DOHH2 (cell line): ENCODE measurements at regions not wholly inside any gene's neighbourhood (a gene's known extent, or its start where the extent isn't known, plus 50 kb on each side); places are given as distances from the start of the nearest gene placed in this dataset.

Source experiments
- H3F3A ChIP-seq: fragments of 200-600 bp; sonication (generic), shearing (Covaris generic); 2 replicates; pipeline ENCODE4 v1.6.0; 2016; ENCODE audit warnings: antibody characterized with exemption, mild to moderate bottlenecking; ENCODE audit not compliant: control insufficient read depth, insufficient read depth
- H3K27ac ChIP-seq: fragments of 200-600 bp; sonication (generic); 2 replicates; pipeline ENCODE4 v1.5.1; 2014; ENCODE audit warnings: low read depth, mild to moderate bottlenecking, low read length, moderate library complexity
- H3K27me3 ChIP-seq: fragments of 200-600 bp; sonication (generic); 2 replicates; pipeline ENCODE4 v1.6.1; 2014; ENCODE audit warnings: mild to moderate bottlenecking, low read length, mixed read lengths; ENCODE audit not compliant: control insufficient read depth
- H3K36me3 ChIP-seq: fragments of 200-600 bp; sonication (generic); 2 replicates; pipeline ENCODE4 v1.6.1; 2014; ENCODE audit warnings: mild to moderate bottlenecking, low read length, moderate library complexity, mixed read lengths; ENCODE audit not compliant: control insufficient read depth
- H3K4me1 ChIP-seq: fragments of 200-600 bp; sonication (generic); 2 replicates; pipeline ENCODE4 v1.6.1; 2014; ENCODE audit warnings: mild to moderate bottlenecking, low read length, mixed read lengths; ENCODE audit not compliant: control insufficient read depth
- H3K4me2 ChIP-seq: fragments of 200-600 bp; sonication (generic); 2 replicates; pipeline ENCODE4 v1.6.0; 2014; ENCODE audit warnings: mild to moderate bottlenecking, low read length, moderate library complexity
- H3K4me3 ChIP-seq: fragments of 200-600 bp; sonication (generic); 2 replicates; pipeline ENCODE4 v1.5.1; 2014; ENCODE audit warnings: mild to moderate bottlenecking, low read length, mixed read lengths
- H3K79me2 ChIP-seq: fragments of 200-600 bp; sonication (generic); 2 replicates; pipeline ENCODE4 v1.6.1; 2014; ENCODE audit warnings: mild to moderate bottlenecking, low read length, mixed read lengths; ENCODE audit not compliant: control insufficient read depth
- H3K9me2 ChIP-seq: fragments of 200-600 bp; sonication (generic); replicated peaks from 2 replicates; pipeline ENCODE4 v1.6.1; 2014; ENCODE audit warnings: mild to moderate bottlenecking, low read length, mixed read lengths; ENCODE audit not compliant: control insufficient read depth
- H3K9me3 ChIP-seq: fragments of 200-600 bp; sonication (generic); 2 replicates; pipeline ENCODE4 v1.6.1; 2014; ENCODE audit warnings: antibody characterized with exemption, low read length, mixed read lengths; ENCODE audit not compliant: control insufficient read depth, insufficient read depth
- H4K20me1 ChIP-seq: fragments of 200-600 bp; sonication (generic); 2 replicates; pipeline ENCODE4 v1.6.0; 2014; ENCODE audit warnings: low read depth, mild to moderate bottlenecking, antibody characterized with exemption, low read length, moderate library complexity; ENCODE audit not compliant: control insufficient read depth, insufficient read depth
- EZH2phosphoT487 ChIP-seq: fragments of 200-600 bp; sonication (generic); IDR thresholded peaks from 2 replicates; pipeline ENCODE4 v1.6.1; 2017; ENCODE audit warnings: borderline replicate concordance, mild to moderate bottlenecking, antibody characterized with exemption, low read length, moderate library complexity, mixed read lengths
- TF ChIP-seq, protein P1 (sequence below): fragments of 200-600 bp; sonication (generic); IDR thresholded peaks from one replicate; pipeline ENCODE4 v1.5.1; 2014; ENCODE audit warnings: antibody characterized with exemption, mild to moderate bottlenecking, low read depth, low read length; ENCODE audit not compliant: poor library complexity, severe bottlenecking

GRCh38 chr13:42673677-42674076 is 99.7 kb downstream of the TNFSF11 start:
- TF ChIP-seq EZH2phosphoT487, result no peak
- TF ChIP-seq, protein P1, sequence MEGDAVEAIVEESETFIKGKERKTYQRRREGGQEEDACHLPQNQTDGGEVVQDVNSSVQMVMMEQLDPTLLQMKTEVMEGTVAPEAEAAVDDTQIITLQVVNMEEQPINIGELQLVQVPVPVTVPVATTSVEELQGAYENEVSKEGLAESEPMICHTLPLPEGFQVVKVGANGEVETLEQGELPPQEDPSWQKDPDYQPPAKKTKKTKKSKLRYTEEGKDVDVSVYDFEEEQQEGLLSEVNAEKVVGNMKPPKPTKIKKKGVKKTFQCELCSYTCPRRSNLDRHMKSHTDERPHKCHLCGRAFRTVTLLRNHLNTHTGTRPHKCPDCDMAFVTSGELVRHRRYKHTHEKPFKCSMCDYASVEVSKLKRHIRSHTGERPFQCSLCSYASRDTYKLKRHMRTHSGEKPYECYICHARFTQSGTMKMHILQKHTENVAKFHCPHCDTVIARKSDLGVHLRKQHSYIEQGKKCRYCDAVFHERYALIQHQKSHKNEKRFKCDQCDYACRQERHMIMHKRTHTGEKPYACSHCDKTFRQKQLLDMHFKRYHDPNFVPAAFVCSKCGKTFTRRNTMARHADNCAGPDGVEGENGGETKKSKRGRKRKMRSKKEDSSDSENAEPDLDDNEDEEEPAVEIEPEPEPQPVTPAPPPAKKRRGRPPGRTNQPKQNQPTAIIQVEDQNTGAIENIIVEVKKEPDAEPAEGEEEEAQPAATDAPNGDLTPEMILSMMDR, result no peak
- Histone ChIP-seq H3K27ac (no peak overlapping the region), H3K4me2 (no peak overlapping the region), H3K4me1 (no peaks in the 10 kb centered on the region), H3K4me3 (no peak overlapping the region), H3K27me3 (no peaks in the 10 kb centered on the region), H4K20me1 (no peaks in the 10 kb centered on the region), H3K79me2 (no peaks in the 10 kb centered on the region), H3K9me3 (no peaks in the 10 kb centered on the region), H3K9me2 (no peaks in the 10 kb centered on the region), H3K36me3 (no peaks in the 10 kb centered on the region), H3F3A (no peaks in the 10 kb centered on the region)

- Histone ChIP-seq H3K4me1 (no peaks in the 10 kb centered on the region), H3K4me3 (no peak overlapping the region), H3F3A (no peaks in the 10 kb centered on the region), H4K20me1 (no peaks in the 10 kb centered on the region), H3K36me3 (no peaks in the 10 kb centered on the region), H3K9me2 (no peaks in the 10 kb centered on the region), H3K79me2 (no peaks in the 10 kb centered on the region), H3K27ac (no peak overlapping the region), H3K27me3 (no peaks in the 10 kb centered on the region), H3K4me2 (no peak overlapping the region), H3K9me3 (no peaks in the 10 kb centered on the region)
- TF ChIP-seq, protein P1, result no peak
- TF ChIP-seq EZH2phosphoT487, result no peak
These were observed 100.6 kb upstream of the FAM216B start for GRCh38 chr13:42680748-42681147.

DNA sequence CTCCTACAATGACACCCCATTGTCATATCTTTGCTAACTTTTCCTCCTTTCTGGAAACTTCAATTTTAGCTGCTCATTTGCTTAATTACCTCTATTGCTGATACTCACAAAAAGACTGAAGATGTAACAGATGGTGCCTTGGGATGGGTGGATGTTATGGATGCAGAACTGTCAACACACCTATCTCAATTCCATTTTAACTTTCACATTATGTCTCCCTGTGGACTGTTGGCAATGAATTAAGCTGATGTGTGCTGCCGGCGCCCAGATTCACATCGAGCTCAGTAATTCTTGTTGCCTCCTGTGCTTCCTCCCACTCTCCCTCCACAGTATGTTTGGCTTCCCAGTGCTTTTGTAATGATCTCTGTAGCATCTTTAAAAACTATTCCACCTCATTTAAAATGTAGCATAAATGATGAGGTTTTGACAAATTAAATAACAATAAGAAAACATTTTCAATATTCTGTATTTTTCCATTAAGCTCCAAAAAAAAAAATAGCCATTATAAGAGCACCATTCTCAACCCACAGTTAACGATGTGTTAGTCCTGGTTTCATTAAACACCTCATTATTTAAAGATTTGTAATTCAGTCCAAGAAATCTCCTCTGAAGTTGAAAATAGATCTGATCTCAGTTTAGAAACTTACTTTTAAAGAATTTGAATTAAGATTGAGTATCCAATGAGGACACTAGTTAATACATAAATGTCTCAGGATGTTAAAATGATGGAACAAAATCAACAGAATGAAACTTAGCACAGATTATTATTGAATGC is 99.9 kb upstream of the FAM216B start:
- Histone ChIP-seq H3K27ac (no peak overlapping the region), H3K27me3 (no peaks in the 10 kb centered on the region), H3K79me2 (no peaks in the 10 kb centered on the region), H3K9me2 (no peaks in the 10 kb centered on the region), H3K4me3 (no peak overlapping the region), H3K4me2 (no peak overlapping the region), H3K4me1 (no peaks in the 10 kb centered on the region), H3K9me3 (no peaks in the 10 kb centered on the region), H3F3A (no peaks in the 10 kb centered on the region), H3K36me3 (no peaks in the 10 kb centered on the region), H4K20me1 (no peaks in the 10 kb centered on the region)
- TF ChIP-seq, protein P1, result no peak
- TF ChIP-seq EZH2phosphoT487, result no peak
